ENCODE measurements at regions not wholly inside any gene's neighbourhood (a gene's known extent, or its start where the extent isn't known, plus 50 kb on each side); places are given as distances from the start of the nearest gene placed in this dataset.

GRCh38 chr10:55367555-55367954 lies 566.5 kb upstream of the PCDH15 start:
- TF ChIP-seq CTCF (optimal IDR thresholded peaks at IDR 0.05 in 1 of 3, IDR thresholded peaks at IDR 0.05 in 1 of 3, conservative IDR thresholded peaks at IDR 0.05 in 1 of 3; ENCODE audit: extremely low read depth in 1 of 3, insufficient read depth in 2 of 3, low read length in 3 of 3) = no peak
- TF ChIP-seq EZH2 (IDR thresholded peaks at IDR 0.05; ENCODE audit: low read length) = no peak
